K562 (cell line): ENCODE measurements at regions not wholly inside any gene's neighbourhood (a gene's known extent, or its start where the extent isn't known, plus 50 kb on each side); places are given as distances from the start of the nearest gene placed in this dataset.

Experiments used
- ATAC-seq: fragments of 200-7000 bp; cut with Tn5 transposase; 3 replicates; pipeline ENCODE4 v1.9.1; 2020; ENCODE audit warnings: moderate library complexity
- BruUV-seq: library from RNA; stranded (reverse); fragments of 400-500 nt; replicated peaks from 2 replicates; lab custom pipeline; 2021; lab: Mats Ljungman, UMichigan
- CTCF ChIA-PET: fragments of 300-600 bp; formaldehyde crosslinking; extraction: SDS; loops from one replicate; lab custom pipeline; 2021; ENCODE audit warnings: low intra/inter-chr PET ratio; lab: Yijun Ruan, JAX
- POLR2A ChIA-PET: fragments of 300-600, 350-650 bp; sonication (Branson Sonifier 250); formaldehyde crosslinking; extraction: SDS; loops from one replicate; lab custom pipeline; 2021; ENCODE audit warnings: antibody characterized with exemption, inconsistent platforms; lab: Yijun Ruan, JAX
- DNase-seq, 4 experiments: peaks; one replicate each; pipeline versions ENCODE4 v3.0.0 to v3.0.0-alpha.2; 2011 to 2018; ENCODE audit warnings: low spot score in 3 of 4, mixed read lengths in 3 of 4; ENCODE audit errors: extremely low read depth in 1 of 4
- FAIRE-seq: peaks from 2 replicates; lab custom pipeline; 2011; peaks lifted over from hg19 to GRCh38; lab: Jason Lieb, UNC
- H2AFZ ChIP-seq: 2 replicates; pipeline ENCODE4 v1.6.0; 2011; ENCODE audit warnings: low read depth, low read length, control low read depth, inconsistent platforms
- H3K27ac ChIP-seq: fragments of 200-600 bp; 3 replicates; pipeline ENCODE4 v1.8.0; 2011; ENCODE audit warnings: low read depth, mild to moderate bottlenecking, control low read depth, inconsistent platforms, low read length, moderate library complexity, mixed read lengths; ENCODE audit errors: extremely low read depth
- H3K27me3 ChIP-seq, 2 experiments: fragments of 300-600 bp in 1 of 2; 2 replicates in 1 of 2; 3 replicates in 1 of 2; pipeline versions ENCODE4 v1.6.0 to v1.8.0; 2011; ENCODE audit warnings: inconsistent platforms in 2 of 2, low read length in 2 of 2, mild to moderate bottlenecking in 1 of 2, mixed read lengths in 1 of 2, moderate library complexity in 1 of 2; ENCODE audit not compliant: control insufficient read depth in 2 of 2, insufficient read depth in 2 of 2
- H3K36me3 ChIP-seq: fragments of 300-600 bp; 3 replicates; pipeline ENCODE4 v1.8.0; 2011; ENCODE audit warnings: mild to moderate bottlenecking, low read length, inconsistent platforms; ENCODE audit not compliant: control insufficient read depth, insufficient read depth
- H3K4me1 ChIP-seq, 2 experiments: fragments of 200-600 bp in 1 of 2; replicated peaks in 1 of 2; 2 replicates in 1 of 2; 3 replicates in 1 of 2; pipeline versions ENCODE4 v1.5.1 to v1.8.0; 2011; ENCODE audit warnings: inconsistent platforms in 2 of 2, low read length in 2 of 2, mild to moderate bottlenecking in 1 of 2, mixed read lengths in 1 of 2, moderate library complexity in 1 of 2; ENCODE audit not compliant: control insufficient read depth in 2 of 2, insufficient read depth in 2 of 2
- H3K4me2 ChIP-seq: 2 replicates; pipeline ENCODE4 v1.6.1; 2011; ENCODE audit warnings: low read length, control low read depth, inconsistent platforms, mixed read lengths; ENCODE audit not compliant: insufficient read depth
- H3K4me3 ChIP-seq: fragments of 200-600 bp; sonication (generic), shearing (Covaris generic); 2 replicates; pipeline ENCODE4 v1.5.1; 2016; ENCODE audit warnings: control low read depth, inconsistent platforms
- H3K79me2 ChIP-seq: fragments of 200-600 bp; 3 replicates; pipeline ENCODE4 v1.8.0; 2011; ENCODE audit warnings: low read length, inconsistent platforms; ENCODE audit not compliant: control insufficient read depth, insufficient read depth
- H3K9ac ChIP-seq, 2 experiments: 2 replicates each; pipeline versions ENCODE4 v1.6.0 to v1.6.1; 2011; ENCODE audit warnings: low read depth in 2 of 2, low read length in 2 of 2, control low read depth in 1 of 2, inconsistent platforms in 1 of 2, mild to moderate bottlenecking in 1 of 2, mixed read lengths in 1 of 2; ENCODE audit not compliant: insufficient read depth in 1 of 2
- H3K9me1 ChIP-seq: one replicate; pipeline ENCODE4 v1.6.0; 2011; ENCODE audit warnings: inconsistent platforms, mild to moderate bottlenecking, low read length, moderate library complexity; ENCODE audit not compliant: control insufficient read depth, insufficient read depth
- H3K9me3 ChIP-seq: replicated peaks from 2 replicates; pipeline ENCODE4 v1.5.1; 2011; ENCODE audit warnings: low read depth, low read length, inconsistent platforms; ENCODE audit not compliant: control insufficient read depth, insufficient read depth
- H4K20me1 ChIP-seq: replicated peaks from 2 replicates; pipeline ENCODE4 v1.6.1; 2011; ENCODE audit warnings: low read length, inconsistent platforms, mixed read lengths; ENCODE audit not compliant: control insufficient read depth, insufficient read depth
- GTF2B ChIP-seq: IDR thresholded peaks from 2 replicates; pipeline ENCODE4 v1.6.1; 2011; ENCODE audit not compliant: insufficient read length; ENCODE audit errors: extremely low read depth
- POLR2AphosphoS5 ChIP-seq: IDR thresholded peaks from 2 replicates; pipeline ENCODE4 v1.6.1; 2011; ENCODE audit warnings: mild to moderate bottlenecking, low read depth, low read length, moderate library complexity; ENCODE audit not compliant: control insufficient read depth, insufficient read depth
- ZNF24 ChIP-seq: fragments of 450-650 bp; IDR thresholded peaks from 2 replicates; pipeline ENCODE4 v1.6.1; 2016
- ZNF75A ChIP-seq: fragments of 450-650 bp; formaldehyde crosslinking; IDR thresholded peaks from 2 replicates; pipeline ENCODE4 v1.4.0; 2020; ENCODE audit warnings: mild to moderate bottlenecking
- WGBS: fragments of 100-300 bp; shearing (Covaris generic); methylation state at CpG from one replicate; pipeline ENCODE4 v1.1.6; 2016; ENCODE audit warnings: low coverage, mixed read lengths; ENCODE audit not compliant: insufficient coverage; ENCODE audit errors: missing lambda C conversion rate; 5-methylcytosine and 5-hydroxymethylcytosine counted together
- in situ Hi-C: fragments of 300-500 bp; cut with MboI; formaldehyde crosslinking; loops from 4 replicates; pipeline ENCODE4 v1.15.0; 2018; ENCODE audit warnings: inconsistent platforms, mixed read lengths
- intact Hi-C: fragments of 100-400 bp; cut with micrococcal nuclease; formaldehyde crosslinking; loops from 2 replicates; pipeline ENCODE4 v1.14.2; 2022
- TF ChIP-seq, protein P1 (sequence below): fragments of 200-600 bp; sonication (generic); IDR thresholded peaks from one replicate; pipeline ENCODE4 v1.6.1; 2012; ENCODE audit warnings: mild to moderate bottlenecking, low read depth, low read length, inconsistent platforms

DNA sequence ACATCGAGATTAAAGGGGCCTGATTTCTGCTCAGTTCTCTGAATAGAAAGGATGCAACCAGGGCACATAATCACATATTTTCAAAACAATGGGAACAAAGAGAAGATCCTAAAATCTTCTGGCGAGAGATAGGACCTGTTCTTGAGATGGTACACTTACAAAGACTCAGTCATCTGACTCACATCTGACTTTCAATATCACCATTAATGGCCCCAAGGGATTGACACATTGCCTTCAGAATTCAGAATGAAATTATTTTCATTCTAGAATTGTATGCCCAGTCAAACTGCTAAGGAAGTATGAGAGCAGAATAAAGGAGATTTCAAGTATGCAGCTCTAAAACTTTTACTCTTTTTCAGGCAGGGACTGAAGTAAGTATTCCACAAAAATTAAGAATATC, 240.7 kb upstream of the POU3F2 start:
- Histone ChIP-seq H3K79me2 (no peaks in the 10 kb centered on the region), H3K9me1 (no peaks in the 10 kb centered on the region), H3K9me3 (no peaks in the 10 kb centered on the region), H3K4me2 (no peak overlapping the region), H3K27me3 (no peaks in the 10 kb centered on the region), H3K9ac (no peak overlapping the region), H3K4me1 (no peaks in the 10 kb centered on the region), H3K27ac (no peak overlapping the region), H4K20me1 (no peaks in the 10 kb centered on the region), H2AFZ (no peak overlapping the region), H3K4me3 (no peak overlapping the region), H3K36me3 (no peaks in the 10 kb centered on the region)
- ChIA-PET POLR2A (no interaction called here), CTCF (no interaction called here)
- 0% methylated on average over 2 of the region's 2 CpGs for WGBS
- FAIRE-seq (no peak), ATAC-seq (no peak), DNase-seq (no peak)
- no TSS peak for BruUV-seq
- TF ChIP-seq ZNF75A (CRISPR knock-in tag) (no peak), GTF2B (no peak), ZNF24 (no peak), POLR2AphosphoS5 (no peak)
- TF ChIP-seq, protein P1, sequence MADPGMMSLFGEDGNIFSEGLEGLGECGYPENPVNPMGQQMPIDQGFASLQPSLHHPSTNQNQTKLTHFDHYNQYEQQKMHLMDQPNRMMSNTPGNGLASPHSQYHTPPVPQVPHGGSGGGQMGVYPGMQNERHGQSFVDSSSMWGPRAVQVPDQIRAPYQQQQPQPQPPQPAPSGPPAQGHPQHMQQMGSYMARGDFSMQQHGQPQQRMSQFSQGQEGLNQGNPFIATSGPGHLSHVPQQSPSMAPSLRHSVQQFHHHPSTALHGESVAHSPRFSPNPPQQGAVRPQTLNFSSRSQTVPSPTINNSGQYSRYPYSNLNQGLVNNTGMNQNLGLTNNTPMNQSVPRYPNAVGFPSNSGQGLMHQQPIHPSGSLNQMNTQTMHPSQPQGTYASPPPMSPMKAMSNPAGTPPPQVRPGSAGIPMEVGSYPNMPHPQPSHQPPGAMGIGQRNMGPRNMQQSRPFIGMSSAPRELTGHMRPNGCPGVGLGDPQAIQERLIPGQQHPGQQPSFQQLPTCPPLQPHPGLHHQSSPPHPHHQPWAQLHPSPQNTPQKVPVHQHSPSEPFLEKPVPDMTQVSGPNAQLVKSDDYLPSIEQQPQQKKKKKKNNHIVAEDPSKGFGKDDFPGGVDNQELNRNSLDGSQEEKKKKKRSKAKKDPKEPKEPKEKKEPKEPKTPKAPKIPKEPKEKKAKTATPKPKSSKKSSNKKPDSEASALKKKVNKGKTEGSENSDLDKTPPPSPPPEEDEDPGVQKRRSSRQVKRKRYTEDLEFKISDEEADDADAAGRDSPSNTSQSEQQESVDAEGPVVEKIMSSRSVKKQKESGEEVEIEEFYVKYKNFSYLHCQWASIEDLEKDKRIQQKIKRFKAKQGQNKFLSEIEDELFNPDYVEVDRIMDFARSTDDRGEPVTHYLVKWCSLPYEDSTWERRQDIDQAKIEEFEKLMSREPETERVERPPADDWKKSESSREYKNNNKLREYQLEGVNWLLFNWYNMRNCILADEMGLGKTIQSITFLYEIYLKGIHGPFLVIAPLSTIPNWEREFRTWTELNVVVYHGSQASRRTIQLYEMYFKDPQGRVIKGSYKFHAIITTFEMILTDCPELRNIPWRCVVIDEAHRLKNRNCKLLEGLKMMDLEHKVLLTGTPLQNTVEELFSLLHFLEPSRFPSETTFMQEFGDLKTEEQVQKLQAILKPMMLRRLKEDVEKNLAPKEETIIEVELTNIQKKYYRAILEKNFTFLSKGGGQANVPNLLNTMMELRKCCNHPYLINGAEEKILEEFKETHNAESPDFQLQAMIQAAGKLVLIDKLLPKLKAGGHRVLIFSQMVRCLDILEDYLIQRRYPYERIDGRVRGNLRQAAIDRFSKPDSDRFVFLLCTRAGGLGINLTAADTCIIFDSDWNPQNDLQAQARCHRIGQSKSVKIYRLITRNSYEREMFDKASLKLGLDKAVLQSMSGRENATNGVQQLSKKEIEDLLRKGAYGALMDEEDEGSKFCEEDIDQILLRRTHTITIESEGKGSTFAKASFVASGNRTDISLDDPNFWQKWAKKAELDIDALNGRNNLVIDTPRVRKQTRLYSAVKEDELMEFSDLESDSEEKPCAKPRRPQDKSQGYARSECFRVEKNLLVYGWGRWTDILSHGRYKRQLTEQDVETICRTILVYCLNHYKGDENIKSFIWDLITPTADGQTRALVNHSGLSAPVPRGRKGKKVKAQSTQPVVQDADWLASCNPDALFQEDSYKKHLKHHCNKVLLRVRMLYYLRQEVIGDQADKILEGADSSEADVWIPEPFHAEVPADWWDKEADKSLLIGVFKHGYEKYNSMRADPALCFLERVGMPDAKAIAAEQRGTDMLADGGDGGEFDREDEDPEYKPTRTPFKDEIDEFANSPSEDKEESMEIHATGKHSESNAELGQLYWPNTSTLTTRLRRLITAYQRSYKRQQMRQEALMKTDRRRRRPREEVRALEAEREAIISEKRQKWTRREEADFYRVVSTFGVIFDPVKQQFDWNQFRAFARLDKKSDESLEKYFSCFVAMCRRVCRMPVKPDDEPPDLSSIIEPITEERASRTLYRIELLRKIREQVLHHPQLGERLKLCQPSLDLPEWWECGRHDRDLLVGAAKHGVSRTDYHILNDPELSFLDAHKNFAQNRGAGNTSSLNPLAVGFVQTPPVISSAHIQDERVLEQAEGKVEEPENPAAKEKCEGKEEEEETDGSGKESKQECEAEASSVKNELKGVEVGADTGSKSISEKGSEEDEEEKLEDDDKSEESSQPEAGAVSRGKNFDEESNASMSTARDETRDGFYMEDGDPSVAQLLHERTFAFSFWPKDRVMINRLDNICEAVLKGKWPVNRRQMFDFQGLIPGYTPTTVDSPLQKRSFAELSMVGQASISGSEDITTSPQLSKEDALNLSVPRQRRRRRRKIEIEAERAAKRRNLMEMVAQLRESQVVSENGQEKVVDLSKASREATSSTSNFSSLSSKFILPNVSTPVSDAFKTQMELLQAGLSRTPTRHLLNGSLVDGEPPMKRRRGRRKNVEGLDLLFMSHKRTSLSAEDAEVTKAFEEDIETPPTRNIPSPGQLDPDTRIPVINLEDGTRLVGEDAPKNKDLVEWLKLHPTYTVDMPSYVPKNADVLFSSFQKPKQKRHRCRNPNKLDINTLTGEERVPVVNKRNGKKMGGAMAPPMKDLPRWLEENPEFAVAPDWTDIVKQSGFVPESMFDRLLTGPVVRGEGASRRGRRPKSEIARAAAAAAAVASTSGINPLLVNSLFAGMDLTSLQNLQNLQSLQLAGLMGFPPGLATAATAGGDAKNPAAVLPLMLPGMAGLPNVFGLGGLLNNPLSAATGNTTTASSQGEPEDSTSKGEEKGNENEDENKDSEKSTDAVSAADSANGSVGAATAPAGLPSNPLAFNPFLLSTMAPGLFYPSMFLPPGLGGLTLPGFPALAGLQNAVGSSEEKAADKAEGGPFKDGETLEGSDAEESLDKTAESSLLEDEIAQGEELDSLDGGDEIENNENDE: no peak
- intact Hi-C loops: no loop called here
- in situ Hi-C loops: no loop called here
